NCI-H2171 treated with DMSO at 0.1 percent for 48 hours (cell line): ENCODE measurements at regions not wholly inside any gene's neighbourhood (a gene's known extent, or its start where the extent isn't known, plus 50 kb on each side); places are given as distances from the start of the nearest gene placed in this dataset.
"Not testable (repeated sequence)": the region's sequence is repeated elsewhere in the genome, so short reads cannot be mapped to it uniquely, and the experiment has no call there.

ENCODE experiments used
- DNase-seq: peaks from one replicate; lab custom pipeline; 2025; lab: John Stamatoyannopoulos, UW

DNA sequence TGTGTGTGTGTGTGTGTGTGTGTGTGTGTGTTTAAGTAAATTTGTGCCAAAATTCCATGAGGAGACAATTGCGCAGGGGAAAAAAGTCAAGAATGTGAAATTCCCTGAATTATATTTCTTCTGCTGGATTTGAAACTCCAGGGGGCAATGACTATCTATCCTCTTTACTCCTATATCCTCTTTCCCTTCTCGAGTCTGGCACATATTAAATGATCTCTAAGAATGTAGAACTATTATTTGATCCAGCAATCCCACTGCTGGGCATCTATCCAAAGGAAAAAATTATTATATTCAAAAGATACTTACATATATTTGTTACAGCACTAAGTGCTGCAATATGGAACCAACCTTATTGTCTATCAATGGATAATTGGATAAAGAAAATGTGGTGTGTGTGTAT, 350.1 kb upstream of the ADAMTS9 start:
- DNase-seq, result no peak

DNA sequence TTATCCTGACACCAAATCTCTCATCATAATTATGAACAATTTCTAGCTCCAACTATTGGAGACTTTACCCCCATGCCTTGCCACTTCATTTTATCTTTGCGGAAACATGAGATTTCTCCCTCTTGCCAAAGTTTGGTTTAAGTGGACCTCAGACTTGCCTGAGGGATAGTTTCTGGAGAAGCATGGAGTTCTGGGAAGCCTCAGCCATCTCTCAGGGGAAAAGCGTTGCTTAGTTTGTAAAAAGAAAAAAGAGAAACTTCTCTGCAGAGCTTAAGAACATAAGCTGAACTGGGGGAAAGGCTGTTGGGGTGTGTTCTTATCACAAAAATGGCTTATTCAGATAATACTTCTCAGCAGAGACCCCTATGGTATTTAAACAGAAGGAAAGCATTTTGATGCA, 347.4 kb upstream of the ADAMTS9 start:
- no peak for DNase-seq

DNA sequence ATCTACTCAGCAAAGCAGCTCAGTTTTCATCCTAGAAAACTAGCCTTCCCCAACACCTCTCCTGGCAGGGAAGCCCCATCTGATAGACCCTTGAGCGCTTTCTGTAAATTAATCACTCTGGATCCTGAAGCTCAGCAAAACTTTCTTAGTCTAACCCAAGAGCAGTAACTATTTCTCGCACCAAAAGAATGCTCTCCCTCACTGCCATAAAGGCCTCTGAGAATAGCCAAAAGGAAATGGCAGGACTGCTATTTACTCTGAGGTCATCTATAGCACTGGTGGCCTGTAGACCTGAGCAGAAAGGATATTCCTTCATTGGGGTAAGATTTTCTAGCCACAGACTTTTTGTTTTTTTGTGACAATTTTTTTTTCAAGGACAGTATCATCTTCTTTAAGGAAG, 345.8 kb upstream of the ADAMTS9 start:
- DNase-seq, result no peak

DNA sequence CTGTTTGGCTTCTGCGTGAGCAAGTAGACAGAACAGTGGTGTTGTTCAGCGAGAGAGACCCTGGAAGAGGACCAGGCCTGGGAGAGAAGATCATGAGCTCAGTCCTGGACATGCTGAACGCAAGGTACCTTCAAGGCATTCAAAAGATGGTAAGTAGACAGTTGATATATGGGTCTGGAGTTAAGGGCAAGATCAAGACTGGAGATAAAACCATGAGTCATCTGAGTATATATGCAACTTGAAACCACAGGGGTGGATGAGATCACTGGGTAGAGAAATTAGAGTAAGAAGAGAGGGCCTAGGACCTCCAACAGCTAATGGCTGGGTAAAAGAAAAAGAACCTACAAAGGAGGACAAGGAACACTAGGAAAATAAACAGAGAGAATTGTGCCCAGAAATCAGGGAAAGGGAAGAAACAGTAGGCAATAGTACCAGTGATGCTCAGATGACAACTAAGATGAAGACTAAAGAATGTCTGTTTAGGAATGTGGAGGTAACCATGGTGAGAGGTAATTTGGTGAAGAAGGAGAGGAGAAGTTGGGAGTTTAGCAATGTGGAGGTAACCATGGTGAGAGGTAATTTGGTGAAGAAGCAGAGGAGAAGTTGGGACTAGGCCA, 343.2 kb upstream of the ADAMTS9 start:
- DNase-seq, result no peak

- DNase-seq, result no peak
Observed at GRCh38 chr3:65030014-65030627, 342.3 kb upstream of the ADAMTS9 start.

DNA sequence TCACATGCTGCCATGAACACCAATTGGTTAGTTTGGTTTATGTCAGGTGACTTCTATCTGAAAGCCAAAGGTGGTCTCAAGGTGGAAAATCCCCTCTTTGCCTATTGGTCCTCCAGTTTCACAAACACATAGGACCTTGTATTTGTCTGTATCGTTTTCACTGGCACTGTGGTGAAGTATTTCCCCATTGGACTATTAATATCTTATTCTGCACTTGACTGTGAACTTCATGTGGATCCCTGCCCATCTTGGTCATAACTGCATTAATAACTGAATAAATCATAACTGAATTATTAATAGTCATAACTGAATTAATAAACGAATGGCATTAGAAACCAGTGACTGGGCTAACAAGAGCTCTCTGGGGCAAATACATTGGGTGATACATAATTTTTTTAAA, 341.3 kb upstream of the ADAMTS9 start:
- DNase-seq, result no peak

GRCh38 chr3:65028024-65028423, 340.2 kb upstream of the ADAMTS9 start:
- DNase-seq, result no peak

DNA sequence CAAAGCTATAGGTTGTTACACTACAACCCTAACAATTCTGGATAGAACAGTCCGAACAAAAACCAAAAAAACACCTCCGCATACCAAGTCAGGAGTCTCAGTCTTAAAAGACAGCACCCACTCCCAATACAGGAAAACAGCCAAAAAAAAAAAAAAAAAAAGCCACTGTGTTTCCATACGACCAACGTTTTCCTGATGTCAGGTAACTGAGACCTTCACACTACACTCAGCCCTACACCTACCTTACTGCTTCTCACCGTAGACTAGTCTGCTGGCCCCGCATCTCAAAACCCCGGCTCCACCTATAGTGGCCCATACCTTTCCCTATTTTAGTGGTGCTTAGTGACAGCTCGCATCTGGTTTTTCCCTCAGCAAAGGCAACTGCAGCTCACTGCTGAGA, 339.5 kb upstream of the ADAMTS9 start:
- DNase-seq, result no peak

DNA sequence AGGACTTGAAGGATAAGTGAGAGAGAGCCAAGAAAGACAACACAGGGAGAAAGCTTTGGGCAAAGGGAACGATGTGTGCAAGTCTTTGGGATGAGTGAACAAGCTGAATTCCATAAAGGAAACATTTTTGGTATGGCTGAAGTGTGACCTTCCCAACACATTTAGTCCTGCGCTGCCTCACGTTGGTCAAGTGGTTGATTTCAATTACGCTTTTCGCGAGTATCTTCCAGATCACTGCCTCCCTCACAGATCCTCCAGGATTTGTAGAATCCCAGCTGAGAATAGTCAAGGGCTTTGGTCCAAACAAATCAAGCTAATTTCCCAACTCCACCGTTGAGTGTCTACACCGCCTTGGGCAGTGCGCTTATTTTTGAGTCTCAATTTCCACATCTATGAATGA, 338.4 kb upstream of the ADAMTS9 start:
- DNase-seq, result no peak

GRCh38 chr3:65024148-65024547, 336.3 kb upstream of the ADAMTS9 start:
- no peak for DNase-seq

DNA sequence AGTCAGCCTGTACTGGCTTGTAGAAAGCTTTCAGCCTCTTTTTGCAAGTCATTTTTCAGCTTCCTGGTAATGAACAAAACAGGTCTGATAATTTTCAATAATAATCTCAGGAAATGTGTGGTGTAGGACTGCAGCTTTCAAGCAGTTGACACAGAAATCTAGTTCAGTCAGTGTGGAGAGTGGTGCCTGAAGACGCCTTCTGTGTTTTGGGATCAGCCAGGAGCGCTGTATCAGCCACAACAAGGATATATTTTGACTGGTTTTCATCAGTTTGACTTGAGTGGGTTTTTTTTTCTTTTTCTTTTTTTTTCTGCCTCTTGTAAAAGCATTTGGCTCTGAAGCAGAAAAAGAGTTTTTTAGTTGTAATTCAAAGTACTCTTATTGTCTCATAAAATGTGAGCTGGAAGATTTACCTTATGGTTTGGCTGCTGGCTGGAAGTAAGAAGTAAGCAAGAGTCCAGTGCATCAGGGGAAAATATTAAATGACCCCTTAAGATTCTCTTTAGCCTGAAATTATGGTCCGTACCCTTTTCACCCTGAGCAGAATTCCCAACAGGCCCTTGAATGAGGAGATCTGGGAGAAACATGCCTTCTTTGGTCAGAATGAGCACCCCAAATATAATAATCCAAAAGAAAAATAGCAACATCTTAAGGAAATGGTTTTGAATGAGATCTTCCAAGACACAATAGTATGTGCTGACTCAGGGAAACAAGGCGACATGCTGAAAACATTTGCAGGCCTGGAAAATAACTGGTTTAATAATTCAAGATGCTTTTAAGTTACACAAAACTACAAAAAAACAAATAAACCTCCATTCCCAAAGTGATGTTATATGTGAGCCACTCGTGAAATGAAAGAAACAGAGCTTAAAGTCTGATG, 332.7 kb upstream of the ADAMTS9 start:
- no peak for DNase-seq

GRCh38 chr3:65019443-65020055, 331.7 kb upstream of the ADAMTS9 start:
- DNase-seq, result no peak

DNA sequence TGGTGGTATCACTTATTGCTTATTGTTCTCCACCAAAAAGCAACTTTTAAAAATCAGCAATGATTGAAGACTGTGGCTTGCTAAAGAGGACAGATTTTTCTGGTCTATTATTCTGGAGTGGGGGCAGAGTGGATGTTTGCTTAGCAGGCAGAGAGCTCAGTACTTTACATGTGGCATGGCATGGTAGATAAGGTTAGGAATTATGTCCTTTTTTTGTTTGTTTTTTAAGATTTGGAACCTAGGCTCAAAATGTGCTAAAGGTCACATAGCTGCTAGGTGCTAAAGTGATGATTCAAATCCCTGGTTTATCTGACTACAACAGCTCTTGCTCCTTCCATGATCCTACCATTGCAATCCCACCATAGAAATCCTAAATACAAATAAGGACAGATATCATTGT, 331.0 kb upstream of the ADAMTS9 start:
- DNase-seq, result no peak

GRCh38 chr3:65017359-65017758, 329.6 kb upstream of the ADAMTS9 start:
- DNase-seq, result no peak

- no peak for DNase-seq
Observed at GRCh38 chr3:65015711-65016110, 327.9 kb upstream of the ADAMTS9 start.

GRCh38 chr3:65013053-65013452, 325.3 kb upstream of the ADAMTS9 start:
- no peak for DNase-seq

- no peak for DNase-seq
Observed at GRCh38 chr3:65006300-65006739, 318.5 kb upstream of the ADAMTS9 start.

DNA sequence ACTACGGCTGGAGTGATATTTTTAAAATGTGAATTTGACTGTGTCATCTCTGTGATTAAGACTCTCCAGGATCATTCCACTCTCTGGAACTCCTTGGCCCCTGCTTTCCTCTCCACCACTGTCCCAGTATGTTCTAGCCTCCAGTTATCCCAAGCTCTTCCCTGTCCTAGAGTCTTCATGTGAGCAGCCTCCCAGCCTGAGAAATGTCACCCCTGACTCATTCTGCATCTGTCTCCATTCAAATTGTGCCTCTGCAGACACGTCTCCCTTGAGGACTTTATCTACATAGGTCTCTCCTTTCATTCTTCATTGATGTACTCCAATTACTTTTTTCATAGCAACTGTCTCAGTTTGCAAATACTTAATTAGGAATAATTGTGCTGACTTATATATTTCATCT, 317.7 kb upstream of the ADAMTS9 start:
- DNase-seq, result no peak

GRCh38 chr3:65004795-65005295, 317.0 kb upstream of the ADAMTS9 start:
- no peak for DNase-seq

DNA sequence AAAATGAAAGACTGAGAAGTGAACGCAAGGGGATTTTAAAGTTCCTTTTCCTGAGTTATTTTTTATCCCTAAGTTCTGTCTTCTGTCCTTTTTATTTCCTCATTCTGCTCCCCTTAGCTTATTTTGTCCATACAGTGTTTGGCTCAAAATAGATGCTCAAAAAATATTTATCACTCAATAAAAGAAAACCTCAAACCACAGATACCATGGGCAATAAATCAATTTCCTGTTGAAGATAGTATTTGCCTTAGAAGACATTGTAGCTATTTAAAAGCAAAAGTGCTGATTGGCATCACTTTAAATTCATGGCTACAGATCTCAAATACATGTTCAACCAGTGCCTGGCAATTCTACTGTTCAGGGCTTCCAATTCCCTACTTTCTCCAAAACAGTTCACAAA, 316.5 kb upstream of the ADAMTS9 start:
- no peak for DNase-seq

DNA sequence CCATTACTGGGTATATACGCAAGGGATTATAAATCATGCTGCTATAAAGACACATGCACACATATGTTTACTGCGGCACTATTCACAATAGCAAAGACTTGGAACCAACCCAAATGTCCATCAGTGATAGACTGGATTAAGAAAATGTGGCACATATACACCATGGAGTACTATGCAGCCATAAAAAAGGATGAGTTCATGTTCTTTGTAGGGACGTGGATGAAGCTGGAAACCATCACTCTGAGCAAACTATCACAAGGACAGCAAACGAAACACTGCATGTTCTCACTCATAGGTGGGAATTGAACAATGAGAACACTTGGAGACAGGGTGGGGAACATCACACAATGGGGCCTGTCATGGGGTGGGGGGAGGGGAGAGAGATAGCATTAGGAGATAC, 313.3 kb upstream of the ADAMTS9 start:
- DNase-seq, result not testable (repeated sequence)

- DNase-seq, result no peak
Observed at GRCh38 chr3:64998317-64998716, 310.5 kb upstream of the ADAMTS9 start.
